Trophoblast cell (in vitro differentiated cells and primary cell): ENCODE measurements at regions not wholly inside any gene's neighbourhood (a gene's known extent, or its start where the extent isn't known, plus 50 kb on each side); places are given as distances from the start of the nearest gene placed in this dataset.

Source experiments
- DNase-seq, 2 donors: peaks; one replicate each; pipeline ENCODE4 v3.0.0-alpha.2; 2016
- H2AFZ ChIP-seq: 2 replicates; pipeline ENCODE4 v1.6.1; 2013; ENCODE audit warnings: low read length, moderate library complexity, mild to moderate bottlenecking; ENCODE audit not compliant: insufficient read depth, poor library complexity
- H2AK5ac ChIP-seq: 2 replicates; pipeline ENCODE4 v1.6.1; 2013; ENCODE audit warnings: mild to moderate bottlenecking, low read length
- H2BK120ac ChIP-seq: 2 replicates; pipeline ENCODE4 v1.6.1; 2013; ENCODE audit warnings: low read length, mild to moderate bottlenecking, moderate library complexity; ENCODE audit not compliant: insufficient read depth, poor library complexity
- H2BK12ac ChIP-seq: 2 replicates; pipeline ENCODE4 v1.6.1; 2013; ENCODE audit warnings: mild to moderate bottlenecking, low read length, moderate library complexity
- H2BK5ac ChIP-seq: 2 replicates; pipeline ENCODE4 v1.6.1; 2013; ENCODE audit warnings: low read length, low read depth, moderate library complexity, mild to moderate bottlenecking; ENCODE audit not compliant: poor library complexity
- H3K14ac ChIP-seq: 2 replicates; pipeline ENCODE4 v1.6.1; 2013; ENCODE audit warnings: mild to moderate bottlenecking, low read length
- H3K18ac ChIP-seq: 2 replicates; pipeline ENCODE4 v1.6.1; 2013; ENCODE audit warnings: mild to moderate bottlenecking, low read length
- H3K23ac ChIP-seq: 2 replicates; pipeline ENCODE4 v1.6.1; 2013; ENCODE audit warnings: low read length
- H3K27ac ChIP-seq: 2 replicates; pipeline ENCODE4 v1.5.1; 2013; ENCODE audit warnings: low read depth, mild to moderate bottlenecking, inconsistent platforms, low read length, moderate library complexity
- H3K27me3 ChIP-seq: 2 replicates; pipeline ENCODE4 v1.6.1; 2013; ENCODE audit warnings: inconsistent platforms, mild to moderate bottlenecking, low read length, moderate library complexity; ENCODE audit not compliant: insufficient read depth
- H3K36me3 ChIP-seq, 2 experiments: 1 replicate in 1 of 2; 2 replicates in 1 of 2; pipeline ENCODE4 v1.6.1; 2013; ENCODE audit warnings: low read length in 2 of 2, mild to moderate bottlenecking in 2 of 2, moderate library complexity in 1 of 2; ENCODE audit not compliant: insufficient read depth in 2 of 2, control insufficient read depth in 1 of 2
- H3K4ac ChIP-seq: 2 replicates; pipeline ENCODE4 v1.6.1; 2013; ENCODE audit warnings: low read depth, mild to moderate bottlenecking, low read length, moderate library complexity
- H3K4me1 ChIP-seq, 2 experiments: 1 replicate in 1 of 2; 2 replicates in 1 of 2; pipeline ENCODE4 v1.6.1; 2013; ENCODE audit warnings: low read length in 2 of 2, mild to moderate bottlenecking in 2 of 2, moderate library complexity in 1 of 2; ENCODE audit not compliant: insufficient read depth in 2 of 2, control insufficient read depth in 1 of 2
- H3K4me2 ChIP-seq: 2 replicates; pipeline ENCODE4 v1.6.1; 2013; ENCODE audit warnings: inconsistent platforms, mild to moderate bottlenecking, low read length, moderate library complexity
- H3K4me3 ChIP-seq: 2 replicates; pipeline ENCODE4 v1.5.1; 2013; ENCODE audit warnings: mild to moderate bottlenecking, low read depth, low read length, inconsistent platforms
- H3K79me1 ChIP-seq: one replicate; pipeline ENCODE4 v1.6.1; 2013; ENCODE audit warnings: low read length
- H3K79me2 ChIP-seq: 2 replicates; pipeline ENCODE4 v1.6.1; 2013; ENCODE audit warnings: low read length, mild to moderate bottlenecking; ENCODE audit not compliant: control insufficient read depth, insufficient read depth, poor library complexity
- H3K9ac ChIP-seq: 2 replicates; pipeline ENCODE4 v1.6.1; 2013; ENCODE audit warnings: mild to moderate bottlenecking, low read length
- H3K9me3 ChIP-seq: 2 replicates; pipeline ENCODE4 v1.6.1; 2013; ENCODE audit warnings: low read depth, mild to moderate bottlenecking, control low read depth, inconsistent platforms, low read length; ENCODE audit not compliant: insufficient read depth
- H4K12ac ChIP-seq: 2 replicates; pipeline ENCODE4 v1.6.1; 2013; ENCODE audit warnings: low read depth, mild to moderate bottlenecking, low read length, moderate library complexity
- H4K8ac ChIP-seq: 2 replicates; pipeline ENCODE4 v1.6.1; 2013; ENCODE audit warnings: low read depth, mild to moderate bottlenecking, low read length, moderate library complexity
- H4K91ac ChIP-seq: one replicate; pipeline ENCODE4 v1.6.1; 2013; ENCODE audit warnings: low read depth, mild to moderate bottlenecking, low read length, moderate library complexity
- WGBS: extraction: QIAGEN DNeasy Blood & Tissue Kit; methylation state at CpG from one replicate; pipeline ENCODE4 v1.1.7; 2013; ENCODE audit warnings: missing lambda C conversion rate; ENCODE audit not compliant: insufficient read length, insufficient coverage; ENCODE audit errors: extremely low coverage; 5-methylcytosine and 5-hydroxymethylcytosine counted together

DNA sequence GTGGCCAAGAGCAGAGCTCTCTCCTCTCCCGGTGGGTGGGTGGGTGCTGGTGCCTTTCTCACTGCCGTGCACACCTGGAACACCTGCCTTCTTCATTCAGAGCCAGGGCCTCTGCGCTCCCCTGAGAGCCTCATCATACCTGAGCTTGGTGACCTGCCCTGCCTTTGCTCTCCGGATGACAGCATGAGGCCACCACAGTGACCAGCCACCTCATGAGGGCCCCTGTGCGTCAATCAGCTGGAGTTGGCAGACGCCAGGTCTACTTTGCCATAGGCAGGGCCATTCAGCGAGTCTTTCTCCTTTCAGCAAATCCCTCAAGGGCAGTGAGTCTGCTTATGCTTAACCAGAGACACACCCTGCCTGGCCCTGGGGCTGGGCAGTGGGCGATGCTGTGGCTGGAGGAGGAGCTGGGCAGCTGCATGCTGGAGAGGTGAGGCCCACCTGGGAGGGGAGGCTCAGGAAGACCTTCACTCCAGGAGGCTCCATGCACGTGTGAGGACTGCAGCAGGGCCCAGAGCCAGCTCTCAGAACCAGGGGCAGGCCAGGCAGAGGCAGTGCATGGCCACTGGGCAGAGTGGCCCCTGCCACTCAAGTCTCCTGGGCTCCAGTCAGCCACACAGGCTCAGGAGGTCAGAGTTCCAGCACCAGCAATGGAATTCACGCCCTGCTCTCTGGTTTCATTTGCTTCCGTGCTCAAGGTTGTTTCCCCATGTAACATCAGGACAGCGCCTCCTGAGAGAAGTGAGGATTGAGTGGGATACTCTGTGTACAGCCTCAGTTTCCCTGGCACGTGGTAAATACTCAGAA, 417.5 kb upstream of the MYT1L start:
- no peak overlapping the region for H2BK12ac ChIP-seq
- H3K4me1 ChIP-seq = no peaks in the 10 kb centered on the region
- H3K9ac ChIP-seq = no peak overlapping the region
- H3K79me2 ChIP-seq = no peaks in the 10 kb centered on the region
- no peaks in the 10 kb centered on the region for H3K79me1 ChIP-seq
- no peak overlapping the region for H2BK120ac ChIP-seq
- no CpG with 5 or more reads among the region's 13 CpGs for WGBS
- no peak overlapping the region for H4K8ac ChIP-seq
- no peak overlapping the region for H3K23ac ChIP-seq
- peaks cover 26% of the 10 kb centered on the region for H3K9me3 ChIP-seq
- H2AFZ ChIP-seq = no peak overlapping the region
- no peak overlapping the region for H3K27ac ChIP-seq
- H3K14ac ChIP-seq = no peak overlapping the region
- H3K18ac ChIP-seq = no peak overlapping the region
- H2BK5ac ChIP-seq = no peak overlapping the region
- H3K4ac ChIP-seq = no peak overlapping the region
- H3K36me3 ChIP-seq = no peaks in the 10 kb centered on the region
- no peaks in the 10 kb centered on the region for H3K27me3 ChIP-seq
- H3K4me2 ChIP-seq = no peak overlapping the region
- H3K4me3 ChIP-seq = no peak overlapping the region
- H4K12ac ChIP-seq = no peak overlapping the region
- no peak for DNase-seq
- H2AK5ac ChIP-seq = no peak overlapping the region
- H4K91ac ChIP-seq = no peak overlapping the region

DNA sequence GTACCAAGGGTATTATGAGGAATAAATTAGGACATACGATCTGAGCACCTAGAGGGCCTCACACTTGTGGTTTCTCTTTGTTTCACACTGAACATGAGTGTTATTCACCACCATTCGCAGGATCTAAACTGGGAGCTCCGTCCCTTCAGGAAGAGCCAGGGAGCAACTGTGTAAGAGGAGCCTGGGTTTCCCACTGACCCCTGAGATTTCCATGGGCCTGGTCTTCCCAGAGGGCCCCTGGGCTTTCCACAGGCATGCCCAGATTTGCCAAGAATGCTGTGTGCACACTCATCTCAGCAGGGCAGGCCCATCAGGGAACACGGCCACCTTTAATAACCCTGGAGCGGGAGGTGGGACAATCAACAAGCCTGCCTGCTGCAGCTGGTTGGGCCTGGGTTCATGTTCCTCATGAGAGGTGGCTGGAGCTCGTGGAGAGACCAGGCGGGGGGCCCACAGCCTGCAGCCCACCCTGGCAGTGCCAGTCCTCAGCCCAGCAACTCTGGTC, 416.8 kb upstream of the MYT1L start:
- no peak overlapping the region for H3K14ac ChIP-seq
- no peak overlapping the region for H4K8ac ChIP-seq

DNA sequence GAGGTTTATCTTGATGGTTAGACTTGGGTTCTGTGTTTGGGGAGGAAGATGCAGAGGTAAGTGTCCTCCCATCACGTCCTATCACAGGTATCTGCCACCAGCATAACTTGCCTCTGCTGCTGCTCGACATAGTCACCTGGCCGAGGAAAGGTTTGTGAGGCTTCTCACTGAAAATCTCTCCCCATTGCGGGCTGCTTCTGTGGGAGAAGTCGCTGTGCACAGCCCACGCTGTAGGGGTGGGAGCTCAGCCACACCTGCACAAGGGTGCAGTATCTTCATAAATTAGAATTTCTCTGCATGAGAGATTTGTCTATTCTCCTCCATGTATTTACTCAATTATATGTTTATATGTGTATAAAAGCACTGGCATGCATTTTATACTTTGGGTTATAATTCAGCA, 415.7 kb upstream of the MYT1L start:
- Histone ChIP-seq H2BK5ac (no peak overlapping the region), H2AK5ac (no peak overlapping the region), H3K4me2 (no peak overlapping the region), H3K27ac (no peak overlapping the region), H3K79me2 (no peaks in the 10 kb centered on the region), H3K27me3 (no peaks in the 10 kb centered on the region), H2BK120ac (no peak overlapping the region), H3K18ac (no peak overlapping the region), H2AFZ (no peak overlapping the region), H3K4me1 (no peaks in the 10 kb centered on the region), H4K12ac (no peak overlapping the region), H4K91ac (no peak overlapping the region), H3K9ac (no peak overlapping the region), H4K8ac (no peak overlapping the region), H3K14ac (no peak overlapping the region), H3K23ac (no peak overlapping the region), H3K4ac (no peak overlapping the region), H3K4me3 (no peak overlapping the region), H3K79me1 (no peaks in the 10 kb centered on the region), H2BK12ac (no peak overlapping the region), H3K9me3 (peaks cover 17% of the 10 kb centered on the region), H3K36me3 (no peaks in the 10 kb centered on the region)
- DNase-seq = no peak
- no CpG with 5 or more reads among the region's 6 CpGs for WGBS

More for the DNA sequence above, 416.8 kb upstream of the MYT1L start:
- Histone ChIP-seq H2AK5ac (no peak overlapping the region), H4K91ac (no peak overlapping the region), H3K36me3 (no peaks in the 10 kb centered on the region), H3K9ac (no peak overlapping the region), H2AFZ (no peak overlapping the region), H3K4me3 (no peak overlapping the region), H2BK12ac (no peak overlapping the region), H3K79me1 (no peaks in the 10 kb centered on the region), H3K18ac (no peak overlapping the region), H2BK120ac (no peak overlapping the region), H2BK5ac (no peak overlapping the region), H3K27me3 (no peaks in the 10 kb centered on the region), H3K79me2 (no peaks in the 10 kb centered on the region), H3K23ac (no peak overlapping the region), H3K27ac (no peak overlapping the region), H3K4ac (no peak overlapping the region), H3K9me3 (peaks cover 23% of the 10 kb centered on the region), H4K12ac (no peak overlapping the region), H3K4me2 (no peak overlapping the region), H3K4me1 (no peaks in the 10 kb centered on the region)
- WGBS = no CpG with 5 or more reads among the region's 7 CpGs
- DNase-seq = no peak

DNA sequence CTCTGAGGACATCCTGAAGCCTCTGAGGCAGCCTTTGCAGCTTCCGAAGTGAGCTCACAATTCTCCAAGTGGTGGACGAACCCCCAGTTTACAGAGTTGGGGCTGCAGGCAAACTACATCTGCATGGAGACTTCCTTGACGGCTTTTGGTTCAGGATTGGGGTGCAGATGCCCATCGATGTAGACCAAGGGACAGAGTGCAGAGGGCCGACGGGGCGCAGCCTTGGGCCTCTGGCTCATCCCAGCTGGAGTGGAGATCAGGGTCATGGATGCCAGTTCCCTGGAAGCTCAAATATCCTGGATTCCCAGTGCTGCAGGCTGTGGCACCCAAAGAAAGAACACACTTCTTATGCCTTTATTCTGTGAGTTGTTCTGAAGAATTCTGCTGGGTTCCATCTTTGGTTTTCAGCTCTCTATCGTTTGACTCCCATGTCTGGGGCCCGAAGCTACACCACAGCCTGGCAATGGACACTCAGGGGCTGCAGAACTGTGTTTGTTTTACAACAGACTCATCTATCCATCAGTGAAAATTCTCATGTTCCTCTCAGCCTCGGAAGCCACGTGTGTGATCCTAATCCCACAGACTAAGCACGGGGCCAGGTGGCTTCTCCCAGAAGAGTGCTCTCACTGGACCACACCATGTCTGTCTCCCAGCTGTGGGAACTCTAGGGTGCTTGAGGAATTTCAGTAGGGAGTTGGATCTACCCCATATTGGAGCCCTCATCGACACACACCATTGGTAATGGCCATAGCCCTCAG, 414.1 kb upstream of the MYT1L start:
- Histone ChIP-seq H3K27ac (no peak overlapping the region), H3K36me3 (no peaks in the 10 kb centered on the region), H2AK5ac (no peak overlapping the region), H3K18ac (no peak overlapping the region), H2AFZ (no peak overlapping the region), H3K9ac (no peak overlapping the region), H4K91ac (no peak overlapping the region), H3K4ac (no peak overlapping the region), H4K12ac (no peak overlapping the region), H3K79me2 (no peaks in the 10 kb centered on the region), H3K4me3 (no peak overlapping the region), H3K79me1 (no peaks in the 10 kb centered on the region), H2BK12ac (no peak overlapping the region), H2BK5ac (no peak overlapping the region), H3K23ac (no peak overlapping the region), H4K8ac (no peak overlapping the region), H3K4me1 (no peaks in the 10 kb centered on the region), H2BK120ac (no peak overlapping the region), H3K4me2 (no peak overlapping the region), H3K9me3 (peaks cover 6% of the 10 kb centered on the region), H3K27me3 (no peaks in the 10 kb centered on the region), H3K14ac (no peak overlapping the region)
- WGBS = no CpG with 5 or more reads among the region's 13 CpGs
- no peak for DNase-seq
